GM21717 (cell line): ENCODE measurements at regions not wholly inside any gene's neighbourhood (a gene's known extent, or its start where the extent isn't known, plus 50 kb on each side); places are given as distances from the start of the nearest gene placed in this dataset.

ENCODE experiments used
- ATAC-seq: cut with Tn5 transposase; IDR thresholded peaks from one replicate; pipeline ENCODE4 v1.9.1; 2021; ENCODE audit warnings: mild to moderate bottlenecking, moderate library complexity; ENCODE audit not compliant: unreplicated experiment

DNA sequence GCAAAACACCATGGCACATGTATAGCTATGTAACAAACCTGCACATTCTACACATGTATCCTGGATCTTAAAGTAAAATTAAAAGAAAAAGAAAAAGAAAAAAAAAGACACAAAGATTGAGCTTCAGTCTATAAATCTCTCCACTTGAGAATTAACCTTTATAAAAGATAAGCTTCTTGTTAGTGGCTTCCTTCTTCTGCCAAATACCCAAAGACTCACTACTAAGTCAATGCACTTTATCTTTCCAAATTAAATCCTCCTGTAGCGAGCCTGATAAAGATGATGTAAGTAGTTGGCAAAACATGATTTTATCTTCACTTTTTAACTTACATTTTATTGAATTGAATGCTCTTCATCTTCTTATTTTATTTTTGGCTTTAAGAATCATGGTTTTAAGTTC, 349.9 kb downstream of the TRIB2 start:
- ATAC-seq, result no peak

DNA sequence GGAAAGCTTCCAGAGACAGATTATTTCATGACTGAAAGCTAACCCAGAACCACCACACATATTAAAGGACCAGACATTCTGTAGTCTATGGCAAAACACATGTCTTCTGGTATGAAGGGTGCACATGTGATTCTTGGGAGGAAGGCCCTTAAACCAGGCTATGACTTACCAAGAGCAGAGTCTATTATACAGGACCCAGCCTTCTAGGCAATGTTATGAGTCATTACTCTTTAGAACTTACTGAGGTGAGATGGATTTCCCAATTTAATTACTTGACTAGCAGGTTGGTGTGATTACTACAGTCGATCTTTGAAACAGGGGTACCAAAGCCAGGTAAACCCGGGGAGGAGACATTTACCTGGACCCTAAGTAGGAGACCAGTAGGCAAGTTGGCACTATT, 350.8 kb downstream of the TRIB2 start:
- no peak for ATAC-seq

DNA sequence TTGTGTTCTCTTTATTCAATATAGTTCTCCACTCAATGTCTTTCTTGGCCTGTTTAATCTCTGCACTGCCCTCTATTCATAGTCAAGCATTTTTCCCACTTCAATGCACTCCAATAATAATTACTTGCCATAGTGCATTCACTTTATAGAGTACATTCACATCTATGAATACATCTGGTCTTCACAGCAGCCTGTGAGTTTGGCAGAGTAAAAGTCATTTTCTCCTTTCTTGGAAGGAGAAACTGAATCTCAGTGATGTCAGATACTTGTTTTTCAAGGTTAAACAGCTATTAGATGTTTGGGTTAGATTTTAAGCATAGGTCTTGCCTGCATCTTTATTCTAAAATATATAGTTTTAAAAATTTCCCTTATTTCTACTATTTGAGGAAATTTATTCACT, 373.2 kb downstream of the TRIB2 start:
- ATAC-seq, result no peak

DNA sequence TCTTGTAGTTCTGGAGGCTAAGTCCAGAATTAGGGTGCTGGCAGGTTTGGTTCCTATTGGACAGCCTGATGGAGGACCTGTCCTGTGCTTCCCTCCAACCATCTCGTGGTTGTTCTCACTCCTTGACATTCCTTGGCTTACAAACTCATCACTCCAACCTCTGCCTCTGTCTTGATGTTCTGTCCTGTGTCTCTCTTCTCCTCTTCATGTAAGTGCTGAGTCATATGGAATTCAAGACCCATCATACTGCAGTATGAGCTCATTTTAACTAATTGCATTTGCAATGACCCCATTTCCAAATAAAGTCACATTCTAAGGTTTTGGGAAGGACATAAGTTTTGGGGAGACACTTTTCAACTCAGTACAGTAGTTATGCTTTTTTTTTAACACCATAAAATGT, 374.7 kb downstream of the TRIB2 start:
- ATAC-seq, result no peak

DNA sequence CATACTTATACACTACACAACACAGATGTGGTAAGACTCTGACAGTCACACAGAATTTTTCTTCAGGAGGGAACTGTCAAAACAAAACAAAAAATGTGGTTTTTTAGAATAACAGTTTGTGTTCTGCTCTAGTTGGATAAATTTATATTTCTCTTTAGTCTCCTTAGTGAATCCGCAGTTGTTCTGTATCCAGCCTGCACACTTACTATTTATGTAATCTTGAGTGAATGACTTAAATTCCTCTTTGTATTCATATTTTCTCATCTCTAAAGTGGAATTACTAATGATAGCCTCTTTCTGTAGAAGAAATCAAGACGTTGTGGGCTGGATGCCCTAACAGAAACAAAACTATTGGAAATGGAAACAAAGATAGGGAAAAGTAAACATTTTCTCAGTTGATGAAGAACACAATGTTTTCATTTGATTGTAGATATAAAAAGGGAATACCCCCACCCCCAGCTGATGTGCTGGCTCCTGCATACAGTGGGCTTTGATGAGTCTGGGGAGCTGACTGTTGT, 375.2 kb downstream of the TRIB2 start:
- ATAC-seq, result no peak

DNA sequence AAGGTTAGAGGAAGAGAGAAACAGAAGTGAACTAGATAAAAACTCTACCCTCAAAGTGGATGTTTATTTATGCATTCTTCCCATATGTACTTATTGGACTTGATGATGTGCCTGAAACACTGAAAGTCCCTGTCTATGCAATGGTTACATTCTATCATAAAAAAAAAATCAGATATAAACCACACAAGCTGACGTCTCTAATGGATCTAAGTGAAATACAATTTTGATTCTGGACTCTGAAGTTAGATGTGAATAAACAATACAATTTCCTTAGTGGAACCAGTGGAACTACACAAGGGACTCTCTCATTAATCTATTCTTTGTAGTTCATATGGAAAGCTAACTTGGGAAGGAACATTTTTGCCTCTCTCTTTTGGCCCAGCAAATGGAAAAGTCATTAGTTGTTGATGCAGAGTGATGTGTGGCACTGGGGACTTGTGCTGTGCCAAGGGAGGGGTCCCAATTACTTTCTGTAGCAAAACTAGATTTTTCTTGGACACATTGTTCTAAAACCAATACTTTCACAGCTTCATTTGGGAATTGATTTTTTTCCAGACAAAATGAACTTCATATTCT, 376.8 kb downstream of the TRIB2 start:
- no peak for ATAC-seq

DNA sequence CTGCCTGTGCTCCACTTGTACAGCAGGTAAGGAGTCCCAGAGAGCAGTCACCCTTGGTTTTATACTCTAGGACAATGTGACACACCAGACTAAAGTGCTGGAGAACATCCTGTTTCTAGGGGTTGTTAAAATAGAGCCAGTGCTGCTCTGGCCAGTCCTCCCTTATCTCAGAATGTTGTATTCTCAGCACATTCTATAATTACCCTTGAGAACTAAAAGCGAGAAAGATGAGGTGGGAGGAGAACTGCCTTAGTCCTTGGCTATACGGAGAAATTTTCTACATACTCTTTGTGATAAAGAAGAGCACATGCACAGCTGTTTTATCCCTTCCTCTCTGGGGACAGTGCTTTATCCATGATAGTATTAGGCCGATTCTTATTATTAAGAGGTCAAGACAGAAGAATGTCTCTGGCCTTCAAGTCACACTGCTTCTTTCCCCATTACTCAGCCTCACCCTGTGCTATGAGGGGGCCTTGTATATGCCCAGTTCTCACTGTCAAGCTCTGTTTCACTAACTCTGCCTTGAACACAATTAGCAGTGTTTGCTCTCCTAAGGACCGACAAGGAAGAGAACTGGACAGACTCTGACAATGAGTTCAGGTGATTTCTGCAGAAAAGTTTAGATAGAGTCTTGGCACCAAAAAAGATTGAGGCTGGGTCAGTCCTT, 385.8 kb downstream of the TRIB2 start:
- ATAC-seq, result no peak

DNA sequence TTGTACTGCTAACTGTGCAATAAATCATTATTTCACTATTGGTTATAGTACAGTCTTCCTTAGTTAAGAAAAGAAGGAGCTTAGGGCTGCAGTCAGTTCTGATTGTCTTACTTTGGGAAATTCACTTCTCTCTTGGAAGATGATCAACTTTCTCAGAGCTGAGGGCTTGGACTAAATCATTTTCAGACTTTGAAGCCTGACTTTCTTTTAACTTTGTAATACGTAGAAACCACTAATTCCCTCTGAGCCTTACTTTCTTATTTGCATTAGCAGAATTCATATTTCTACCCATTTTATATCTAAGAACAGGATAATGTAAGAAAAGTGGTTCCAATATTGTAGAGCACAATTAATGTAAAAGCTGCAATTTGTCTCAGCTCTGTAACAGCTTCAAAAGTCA, 386.4 kb downstream of the TRIB2 start:
- ATAC-seq, result no peak

DNA sequence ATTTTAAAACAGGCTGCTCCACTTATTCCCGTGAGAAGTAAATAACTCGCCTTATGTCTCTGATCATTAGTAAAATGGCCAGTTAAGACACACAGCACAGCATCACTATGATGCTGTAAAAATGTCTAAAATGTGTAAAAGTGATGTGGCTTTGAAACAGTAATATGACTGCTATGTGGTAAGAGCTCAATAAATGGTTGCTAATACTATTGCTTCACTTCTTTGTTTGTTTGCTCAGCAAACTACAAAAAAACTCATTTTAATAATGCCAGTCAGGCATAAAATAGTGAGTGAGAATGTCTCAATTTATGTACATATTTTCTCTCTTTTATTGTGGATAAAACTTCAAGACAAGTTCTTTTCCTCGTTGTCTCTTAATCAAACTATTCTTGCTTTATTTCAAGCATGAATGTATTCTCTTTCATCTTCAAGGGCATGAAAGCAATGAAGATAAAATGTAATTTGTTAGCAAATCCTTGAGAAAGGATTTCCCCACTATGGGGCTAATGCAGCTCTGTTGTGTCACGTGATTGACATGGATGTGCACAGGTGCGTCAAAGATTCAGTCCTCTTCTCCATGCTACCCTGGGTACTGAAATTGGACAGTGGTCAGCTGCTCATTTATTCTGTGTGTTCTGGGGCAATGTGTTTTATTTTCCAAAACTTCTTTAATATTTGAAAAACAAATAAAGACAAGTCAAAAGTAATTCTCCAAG, 387.2 kb downstream of the TRIB2 start:
- ATAC-seq, result no peak

DNA sequence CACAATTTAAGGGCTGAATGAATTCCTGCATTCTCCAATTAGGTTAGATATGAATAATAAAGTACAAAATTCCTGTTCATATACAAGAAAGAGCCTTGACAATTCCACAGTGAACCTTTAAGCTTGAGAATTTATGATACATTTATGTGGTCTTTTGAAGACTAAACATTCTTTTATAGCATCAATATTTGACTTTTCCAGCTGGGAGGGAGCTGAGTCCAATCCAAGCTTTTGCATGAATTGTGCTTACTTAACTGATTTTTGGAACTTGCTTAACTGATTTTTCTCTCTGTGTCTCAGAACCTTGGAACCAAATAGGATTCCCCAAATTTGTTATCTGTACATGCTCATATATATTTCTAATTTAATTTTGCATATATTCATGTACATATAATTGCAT, 388.0 kb downstream of the TRIB2 start:
- ATAC-seq, result no peak

DNA sequence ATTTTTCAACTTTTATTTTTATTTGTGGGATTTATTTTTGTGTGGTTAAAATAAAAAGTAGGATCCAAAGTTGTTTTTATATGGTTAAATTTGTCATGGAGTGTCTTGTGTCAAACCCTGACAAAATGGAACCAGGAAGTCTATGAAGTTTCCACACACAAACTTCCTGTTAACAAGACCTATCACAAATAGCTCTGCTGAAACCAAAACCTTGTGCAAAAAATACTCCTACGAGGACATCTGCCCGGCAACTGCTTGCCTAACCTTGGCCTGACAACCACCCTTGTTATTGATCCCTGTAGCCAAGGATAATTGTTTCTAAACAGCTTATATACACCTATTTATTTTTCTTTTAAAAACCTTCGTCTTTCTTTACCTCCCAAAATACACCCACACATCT, 389.6 kb downstream of the TRIB2 start:
- ATAC-seq, result no peak

DNA sequence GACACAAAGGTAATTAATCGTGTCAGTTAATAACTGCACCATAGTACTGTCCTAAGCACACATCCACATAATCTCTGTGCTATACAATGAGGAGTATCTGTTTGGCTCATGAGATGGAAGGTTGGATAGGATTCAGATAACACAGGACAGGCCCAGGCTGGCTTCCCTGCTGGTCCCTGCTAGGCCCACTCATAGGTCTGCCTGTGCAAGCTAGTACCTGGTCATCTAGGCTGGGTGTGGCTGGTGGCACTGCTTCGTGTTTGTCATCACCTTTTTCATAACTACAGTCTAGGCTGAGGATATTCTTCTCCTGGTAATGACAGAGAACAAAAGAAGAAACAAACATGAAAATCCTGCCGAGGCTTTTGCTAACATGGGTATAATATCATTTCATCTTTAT, 392.8 kb downstream of the TRIB2 start:
- ATAC-seq, result no peak

DNA sequence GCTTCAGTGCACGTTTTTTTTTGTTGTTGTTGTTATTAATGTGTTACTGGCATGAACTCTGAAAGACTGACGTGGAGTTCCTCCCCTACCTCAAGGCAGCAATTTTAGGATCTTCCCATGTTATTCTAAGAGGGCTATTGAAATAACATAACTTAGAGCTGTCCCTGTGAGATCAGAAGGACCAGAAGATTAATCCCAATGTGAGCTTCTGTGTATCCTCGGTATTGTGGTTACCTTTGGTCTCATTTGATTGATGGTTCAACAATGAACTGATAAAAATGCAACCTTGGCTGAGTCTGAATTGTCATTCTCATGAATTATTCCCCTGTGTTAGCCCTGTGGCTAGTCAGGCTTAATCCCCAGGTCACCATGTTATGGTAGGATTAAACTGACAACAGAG, 394.1 kb downstream of the TRIB2 start:
- ATAC-seq, result no peak

DNA sequence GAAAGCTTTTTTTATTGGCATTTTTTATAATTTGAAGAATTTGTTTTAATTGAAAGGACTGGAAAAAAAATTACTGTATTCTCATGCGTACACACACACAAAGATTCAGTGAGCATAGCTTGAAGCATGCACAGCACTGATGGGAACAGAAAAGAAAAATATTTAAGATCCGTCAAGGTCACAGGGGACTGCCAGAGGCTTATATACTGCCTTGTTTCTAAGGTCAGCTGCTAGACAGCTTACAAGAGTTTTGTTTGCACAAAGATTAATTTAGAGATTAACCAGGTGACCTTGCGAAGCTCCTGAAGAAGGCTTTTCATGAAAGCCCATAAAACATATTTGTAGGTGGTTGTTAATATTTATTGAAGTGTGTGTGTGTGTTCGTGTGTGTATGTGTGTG, 396.3 kb downstream of the TRIB2 start:
- no peak for ATAC-seq

DNA sequence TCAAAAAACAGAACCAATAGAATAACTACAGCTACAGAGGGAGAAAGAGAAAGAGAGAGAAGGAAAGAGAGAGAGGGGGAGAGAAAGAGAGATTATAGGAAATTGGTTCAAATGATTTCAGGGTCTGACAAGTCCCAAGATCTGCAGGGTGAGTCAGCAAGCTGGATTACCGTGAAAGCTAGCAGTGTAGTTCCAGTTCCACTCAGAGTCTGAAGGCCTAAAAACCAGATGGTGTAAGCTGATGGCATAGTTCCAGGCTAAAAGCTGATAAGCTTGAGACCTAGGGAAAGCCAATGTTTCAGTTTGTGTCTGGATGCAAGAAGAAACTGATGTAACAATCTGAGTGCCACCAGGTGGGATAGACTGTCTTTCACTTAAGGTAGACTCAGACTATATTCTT, 397.7 kb downstream of the TRIB2 start:
- ATAC-seq, result no peak

DNA sequence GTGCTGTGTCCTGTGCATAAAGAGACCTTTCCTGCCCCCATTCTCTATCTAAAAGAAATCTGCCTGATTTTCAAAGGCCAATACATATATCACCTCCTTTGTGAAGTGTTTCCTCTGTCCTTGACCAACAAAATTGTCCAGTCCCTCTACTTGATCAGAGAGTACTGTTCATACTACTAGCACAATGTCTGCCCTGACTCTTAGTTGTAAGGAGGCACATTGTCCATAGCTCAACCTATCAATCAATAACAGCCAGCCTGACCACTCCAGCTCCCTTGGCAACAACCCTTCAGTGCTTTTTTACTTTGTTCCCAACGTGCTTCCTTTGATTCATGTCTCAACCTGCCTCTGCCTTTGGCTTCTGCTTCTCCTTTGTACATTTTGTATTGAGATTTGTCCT, 398.9 kb downstream of the TRIB2 start:
- ATAC-seq, result no peak

DNA sequence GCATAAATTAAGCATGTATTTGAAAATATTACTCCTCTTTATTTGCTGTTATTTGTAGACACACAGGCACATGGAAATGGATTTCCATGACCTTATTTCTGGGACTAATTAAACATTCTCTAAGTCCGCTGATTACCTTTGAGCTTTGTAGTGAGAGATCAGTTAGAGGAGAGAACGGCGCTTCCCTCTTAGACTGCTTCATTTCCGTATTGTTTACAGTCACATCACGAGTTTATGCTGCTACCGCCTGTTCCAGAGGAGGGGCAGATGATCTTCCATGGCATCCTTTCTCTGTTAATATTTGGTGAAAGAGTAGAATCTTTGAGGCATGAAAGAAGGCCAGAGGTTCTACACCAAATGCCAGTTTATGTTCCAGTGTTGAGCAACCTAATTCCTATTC, 404.4 kb downstream of the TRIB2 start:
- ATAC-seq, result no peak

DNA sequence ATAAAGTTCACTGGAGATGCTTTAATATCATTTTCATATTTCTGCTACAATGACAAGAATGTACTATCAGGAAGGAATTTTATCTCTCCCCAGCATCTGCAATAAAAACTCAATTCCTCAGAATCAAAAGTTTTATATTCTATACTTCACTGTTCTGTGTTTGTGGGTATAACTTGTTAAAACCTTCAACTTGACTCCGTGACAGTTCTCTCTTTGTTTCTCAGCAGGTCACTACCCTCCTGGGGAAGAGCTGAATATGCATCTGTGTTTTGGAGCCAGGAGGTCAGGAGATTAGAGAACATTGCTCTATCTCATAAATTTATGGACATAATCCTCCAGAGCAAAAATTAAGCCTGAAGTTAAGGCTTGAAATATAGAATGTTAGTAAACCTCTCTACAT, 411.4 kb downstream of the TRIB2 start:
- no peak for ATAC-seq

DNA sequence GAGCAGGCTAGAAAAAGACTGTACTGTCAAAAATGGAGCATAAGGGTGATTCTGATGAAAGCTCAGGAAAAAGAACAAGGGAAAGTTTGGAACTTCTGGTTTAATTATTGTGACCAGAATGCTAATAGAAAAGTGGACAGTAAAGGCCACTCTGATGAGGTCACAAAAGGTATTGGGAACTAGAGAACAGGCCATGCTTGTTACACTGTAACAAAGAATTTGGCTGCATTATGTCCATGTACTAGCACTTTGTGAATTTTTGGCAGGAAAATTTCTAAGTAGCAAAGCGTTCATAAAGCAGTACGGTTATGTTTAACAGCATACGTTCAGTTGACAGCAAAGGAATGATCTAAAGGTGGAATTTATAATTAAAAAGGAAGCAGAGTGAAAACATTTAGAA, 418.6 kb downstream of the TRIB2 start:
- ATAC-seq, result no peak

DNA sequence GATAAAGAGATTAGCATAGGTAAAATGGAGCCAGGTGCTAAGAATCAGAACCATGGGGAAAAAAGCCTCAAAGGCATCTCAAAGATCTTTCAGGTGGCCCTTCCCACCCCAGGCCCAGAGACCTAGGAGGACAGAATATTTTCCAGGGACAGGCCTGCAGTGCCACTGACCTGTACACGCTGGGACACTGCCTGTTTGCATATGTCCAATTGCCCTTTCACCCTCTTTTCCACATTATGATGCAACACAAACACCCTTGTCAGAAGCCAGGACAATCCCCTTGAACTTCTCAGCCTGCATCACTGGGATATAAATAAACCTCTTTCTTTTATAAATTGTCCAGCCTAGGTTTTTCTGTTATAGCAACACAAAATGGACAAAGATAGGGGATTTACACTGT, 419.1 kb downstream of the TRIB2 start:
- ATAC-seq, result no peak

DNA sequence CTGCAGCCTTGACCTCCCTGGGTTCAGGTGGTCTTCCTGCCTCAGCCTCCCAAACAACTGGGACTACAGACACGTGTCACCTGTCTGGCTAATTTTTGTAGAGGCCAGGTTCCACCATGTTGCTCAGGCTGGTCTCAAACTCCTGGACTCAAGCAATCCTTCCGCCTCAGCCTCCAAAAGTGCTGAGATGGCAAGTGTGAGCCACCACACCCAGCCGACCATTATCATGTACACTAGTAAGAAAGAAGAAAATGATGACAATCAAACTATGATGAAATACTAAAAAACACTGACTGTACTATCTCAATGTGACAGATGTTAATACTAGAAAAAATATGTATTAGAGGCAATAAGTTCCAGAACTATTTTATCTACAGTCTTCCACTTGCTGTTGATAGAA, 420.9 kb downstream of the TRIB2 start:
- ATAC-seq, result no peak

DNA sequence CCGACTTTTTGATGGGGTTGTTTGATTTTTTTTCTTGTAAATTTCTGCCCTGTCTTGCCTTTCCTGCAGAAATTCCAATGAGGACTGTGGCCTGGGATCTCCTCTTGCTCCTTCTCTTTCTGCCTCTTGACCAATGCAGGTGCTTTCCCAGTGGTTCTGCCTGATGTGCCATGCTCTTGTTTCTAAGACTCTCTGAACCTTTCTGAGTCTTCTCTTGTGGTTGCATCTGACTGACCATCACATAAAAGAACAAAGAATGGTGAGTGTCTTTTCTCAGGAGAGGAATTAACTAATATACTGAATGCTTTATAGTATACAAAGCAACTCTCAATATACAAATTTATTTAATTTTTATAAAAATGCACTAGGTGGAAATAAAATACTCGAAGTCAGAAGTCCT, 424.6 kb downstream of the TRIB2 start:
- no peak for ATAC-seq
